Trophoblast cell (in vitro differentiated cells and primary cell): ENCODE measurements at regions not wholly inside any gene's neighbourhood (a gene's known extent, or its start where the extent isn't known, plus 50 kb on each side); places are given as distances from the start of the nearest gene placed in this dataset.

Experiments
- DNase-seq, 2 donors: peaks; one replicate each; pipeline ENCODE4 v3.0.0-alpha.2; 2016
- H2AFZ ChIP-seq: 2 replicates; pipeline ENCODE4 v1.6.1; 2013; ENCODE audit warnings: low read length, moderate library complexity, mild to moderate bottlenecking; ENCODE audit not compliant: insufficient read depth, poor library complexity
- H2AK5ac ChIP-seq: 2 replicates; pipeline ENCODE4 v1.6.1; 2013; ENCODE audit warnings: mild to moderate bottlenecking, low read length
- H2BK120ac ChIP-seq: 2 replicates; pipeline ENCODE4 v1.6.1; 2013; ENCODE audit warnings: low read length, mild to moderate bottlenecking, moderate library complexity; ENCODE audit not compliant: insufficient read depth, poor library complexity
- H2BK12ac ChIP-seq: 2 replicates; pipeline ENCODE4 v1.6.1; 2013; ENCODE audit warnings: mild to moderate bottlenecking, low read length, moderate library complexity
- H2BK5ac ChIP-seq: 2 replicates; pipeline ENCODE4 v1.6.1; 2013; ENCODE audit warnings: low read length, low read depth, moderate library complexity, mild to moderate bottlenecking; ENCODE audit not compliant: poor library complexity
- H3K14ac ChIP-seq: 2 replicates; pipeline ENCODE4 v1.6.1; 2013; ENCODE audit warnings: mild to moderate bottlenecking, low read length
- H3K18ac ChIP-seq: 2 replicates; pipeline ENCODE4 v1.6.1; 2013; ENCODE audit warnings: mild to moderate bottlenecking, low read length
- H3K23ac ChIP-seq: 2 replicates; pipeline ENCODE4 v1.6.1; 2013; ENCODE audit warnings: low read length
- H3K27ac ChIP-seq: 2 replicates; pipeline ENCODE4 v1.5.1; 2013; ENCODE audit warnings: low read depth, mild to moderate bottlenecking, inconsistent platforms, low read length, moderate library complexity
- H3K27me3 ChIP-seq: 2 replicates; pipeline ENCODE4 v1.6.1; 2013; ENCODE audit warnings: inconsistent platforms, mild to moderate bottlenecking, low read length, moderate library complexity; ENCODE audit not compliant: insufficient read depth
- H3K36me3 ChIP-seq, 2 experiments: 1 replicate in 1 of 2; 2 replicates in 1 of 2; pipeline ENCODE4 v1.6.1; 2013; ENCODE audit warnings: low read length in 2 of 2, mild to moderate bottlenecking in 2 of 2, moderate library complexity in 1 of 2; ENCODE audit not compliant: insufficient read depth in 2 of 2, control insufficient read depth in 1 of 2
- H3K4ac ChIP-seq: 2 replicates; pipeline ENCODE4 v1.6.1; 2013; ENCODE audit warnings: low read depth, mild to moderate bottlenecking, low read length, moderate library complexity
- H3K4me1 ChIP-seq, 2 experiments: 1 replicate in 1 of 2; 2 replicates in 1 of 2; pipeline ENCODE4 v1.6.1; 2013; ENCODE audit warnings: low read length in 2 of 2, mild to moderate bottlenecking in 2 of 2, moderate library complexity in 1 of 2; ENCODE audit not compliant: insufficient read depth in 2 of 2, control insufficient read depth in 1 of 2
- H3K4me2 ChIP-seq: 2 replicates; pipeline ENCODE4 v1.6.1; 2013; ENCODE audit warnings: inconsistent platforms, mild to moderate bottlenecking, low read length, moderate library complexity
- H3K4me3 ChIP-seq: 2 replicates; pipeline ENCODE4 v1.5.1; 2013; ENCODE audit warnings: mild to moderate bottlenecking, low read depth, low read length, inconsistent platforms
- H3K79me1 ChIP-seq: one replicate; pipeline ENCODE4 v1.6.1; 2013; ENCODE audit warnings: low read length
- H3K79me2 ChIP-seq: 2 replicates; pipeline ENCODE4 v1.6.1; 2013; ENCODE audit warnings: low read length, mild to moderate bottlenecking; ENCODE audit not compliant: control insufficient read depth, insufficient read depth, poor library complexity
- H3K9ac ChIP-seq: 2 replicates; pipeline ENCODE4 v1.6.1; 2013; ENCODE audit warnings: mild to moderate bottlenecking, low read length
- H3K9me3 ChIP-seq: 2 replicates; pipeline ENCODE4 v1.6.1; 2013; ENCODE audit warnings: low read depth, mild to moderate bottlenecking, control low read depth, inconsistent platforms, low read length; ENCODE audit not compliant: insufficient read depth
- H4K12ac ChIP-seq: 2 replicates; pipeline ENCODE4 v1.6.1; 2013; ENCODE audit warnings: low read depth, mild to moderate bottlenecking, low read length, moderate library complexity
- H4K8ac ChIP-seq: 2 replicates; pipeline ENCODE4 v1.6.1; 2013; ENCODE audit warnings: low read depth, mild to moderate bottlenecking, low read length, moderate library complexity
- H4K91ac ChIP-seq: one replicate; pipeline ENCODE4 v1.6.1; 2013; ENCODE audit warnings: low read depth, mild to moderate bottlenecking, low read length, moderate library complexity
- WGBS: extraction: QIAGEN DNeasy Blood & Tissue Kit; methylation state at CpG from one replicate; pipeline ENCODE4 v1.1.7; 2013; ENCODE audit warnings: missing lambda C conversion rate; ENCODE audit not compliant: insufficient read length, insufficient coverage; ENCODE audit errors: extremely low coverage; 5-methylcytosine and 5-hydroxymethylcytosine counted together

DNA sequence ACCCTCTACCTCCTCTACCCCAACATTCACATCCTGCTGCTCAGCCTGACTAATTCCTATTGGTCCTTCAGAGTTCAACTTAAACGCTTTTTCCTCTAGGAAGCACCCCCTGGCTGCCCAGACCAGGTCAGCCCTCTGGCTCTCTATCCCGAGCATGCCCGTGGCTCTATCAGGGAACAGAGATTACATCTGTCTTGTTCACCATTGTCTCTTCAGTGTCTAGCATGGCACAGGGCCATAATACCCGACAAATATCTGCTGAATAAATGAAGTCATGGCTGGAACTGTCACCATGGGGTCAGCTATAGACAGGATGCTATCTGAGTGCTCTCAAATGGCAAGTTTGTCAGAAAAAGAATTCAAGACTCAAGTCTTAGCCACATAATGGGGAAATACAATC lies 296.9 kb upstream of the CHRNA7 start:
- Histone ChIP-seq H2BK5ac (no peak overlapping the region), H3K23ac (no peak overlapping the region), H3K79me2 (no peaks in the 10 kb centered on the region), H3K36me3 (no peaks in the 10 kb centered on the region), H3K9me3 (no peaks in the 10 kb centered on the region), H4K91ac (no peak overlapping the region), H2BK120ac (no peak overlapping the region), H3K4me1 (no peaks in the 10 kb centered on the region), H2AFZ (no peak overlapping the region), H3K4ac (no peak overlapping the region), H3K14ac (no peak overlapping the region), H3K79me1 (no peaks in the 10 kb centered on the region), H2AK5ac (no peak overlapping the region), H2BK12ac (no peak overlapping the region), H3K27me3 (no peaks in the 10 kb centered on the region), H3K4me2 (no peak overlapping the region), H4K12ac (no peak overlapping the region), H3K27ac (no peak overlapping the region), H4K8ac (no peak overlapping the region), H3K9ac (no peak overlapping the region), H3K4me3 (no peak overlapping the region), H3K18ac (no peak overlapping the region)
- no CpG with 5 or more reads among the region's 4 CpGs for WGBS
- DNase-seq: no peak

DNA sequence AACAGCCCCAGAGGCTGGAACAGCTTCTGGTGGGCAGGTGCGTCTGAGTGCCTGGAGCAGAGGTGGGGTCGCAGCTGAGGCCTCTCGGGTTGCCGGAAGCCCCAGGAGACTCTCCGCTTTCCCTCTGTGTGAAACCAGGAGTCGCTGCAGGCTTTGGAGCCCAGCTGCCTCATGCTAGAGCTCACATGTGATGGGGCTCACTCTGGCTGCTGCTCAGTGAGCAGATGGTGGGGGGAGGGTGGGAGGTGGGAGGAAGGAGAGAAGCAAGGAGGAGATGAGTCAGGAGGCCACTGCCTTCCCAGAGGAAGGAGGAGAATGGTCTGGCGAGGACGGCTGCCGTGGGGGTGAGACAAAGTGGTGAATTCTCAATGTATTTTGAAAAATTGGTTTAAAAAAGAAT lies 290.1 kb upstream of the CHRNA7 start:
- H3K9ac ChIP-seq: no peak overlapping the region
- no CpG with 5 or more reads among the region's 9 CpGs for WGBS
- no peak overlapping the region for H3K23ac ChIP-seq
- H3K27ac ChIP-seq: no peak overlapping the region
- H2BK12ac ChIP-seq: no peak overlapping the region
- no peak overlapping the region for H3K14ac ChIP-seq
- no peak overlapping the region for H3K18ac ChIP-seq
- H3K4ac ChIP-seq: no peak overlapping the region
- no peaks in the 10 kb centered on the region for H3K79me2 ChIP-seq
- no peaks in the 10 kb centered on the region for H3K79me1 ChIP-seq
- no peaks in the 10 kb centered on the region for H3K27me3 ChIP-seq
- no peak overlapping the region for H4K12ac ChIP-seq
- H3K36me3 ChIP-seq: no peaks in the 10 kb centered on the region
- H3K4me1 ChIP-seq: no peaks in the 10 kb centered on the region
- H2AK5ac ChIP-seq: no peak overlapping the region
- no peak overlapping the region for H2BK5ac ChIP-seq
- H3K4me2 ChIP-seq: no peak overlapping the region
- no peak overlapping the region for H4K8ac ChIP-seq
- no peaks in the 10 kb centered on the region for H3K9me3 ChIP-seq
- H4K91ac ChIP-seq: no peak overlapping the region
- no peak for DNase-seq
- no peak overlapping the region for H3K4me3 ChIP-seq
- no peak overlapping the region for H2AFZ ChIP-seq
- H2BK120ac ChIP-seq: no peak overlapping the region

DNA sequence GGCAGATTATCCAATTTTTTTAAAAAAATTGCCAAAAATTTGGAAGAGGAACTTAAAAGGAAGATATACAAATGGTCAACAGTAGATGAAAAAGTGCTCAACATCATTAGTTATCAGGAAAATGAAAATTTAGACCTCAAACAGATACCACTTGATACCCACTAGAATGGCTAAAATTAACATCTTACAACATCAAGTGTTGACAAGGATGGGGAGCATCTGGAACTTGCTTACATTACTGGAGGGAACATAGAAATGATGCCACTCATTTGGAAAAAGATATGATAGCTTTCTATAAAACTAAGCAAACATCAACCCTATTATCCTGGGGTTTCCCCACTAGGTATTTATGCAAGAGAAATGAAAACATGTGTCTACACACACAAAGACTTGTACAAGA lies 284.5 kb upstream of the CHRNA7 start:
- Histone ChIP-seq H2AK5ac (no peak overlapping the region), H3K4me1 (no peaks in the 10 kb centered on the region), H3K4ac (no peak overlapping the region), H2BK120ac (no peak overlapping the region), H4K91ac (no peak overlapping the region), H2AFZ (no peak overlapping the region), H3K18ac (no peak overlapping the region), H4K12ac (no peak overlapping the region), H3K27me3 (no peaks in the 10 kb centered on the region), H3K36me3 (no peaks in the 10 kb centered on the region), H4K8ac (no peak overlapping the region), H2BK12ac (no peak overlapping the region), H3K79me1 (no peaks in the 10 kb centered on the region), H3K4me3 (no peak overlapping the region), H3K9ac (no peak overlapping the region), H3K4me2 (no peak overlapping the region), H2BK5ac (no peak overlapping the region), H3K23ac (no peak overlapping the region), H3K27ac (no peak overlapping the region), H3K9me3 (no peaks in the 10 kb centered on the region), H3K79me2 (no peaks in the 10 kb centered on the region), H3K14ac (no peak overlapping the region)
- no peak for DNase-seq

DNA sequence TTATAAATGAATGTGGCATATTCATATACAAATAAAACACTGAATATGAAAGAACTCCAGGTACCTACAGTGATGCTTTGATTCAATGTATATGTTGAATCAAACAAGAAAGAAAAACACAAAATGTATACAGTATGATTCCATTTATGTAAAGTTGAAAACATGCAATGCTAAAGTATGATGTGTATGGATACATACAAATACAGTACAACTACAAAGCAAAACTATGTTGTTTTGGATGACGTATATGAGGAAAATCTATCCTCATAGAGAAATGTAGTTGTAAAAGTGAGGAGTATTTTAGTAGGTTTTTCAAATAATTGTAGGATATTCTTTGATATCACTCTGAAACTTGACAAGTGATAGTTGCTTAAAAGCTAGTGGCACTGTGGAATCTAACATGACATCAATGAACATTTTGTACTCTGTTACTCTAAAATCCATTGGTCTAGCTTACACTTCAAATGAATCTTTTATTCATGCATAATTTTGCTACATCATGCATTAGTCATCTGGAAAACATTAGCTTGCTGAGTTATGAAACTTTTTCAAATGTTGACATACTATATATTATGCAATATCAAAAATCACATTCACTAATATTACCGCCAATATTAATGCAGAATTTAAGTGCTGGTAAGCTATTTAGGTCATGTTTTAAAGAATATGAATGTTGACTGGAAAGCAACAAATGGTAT lies 278.1 kb upstream of the CHRNA7 start:
- Histone ChIP-seq H2BK120ac (no peak overlapping the region), H4K12ac (no peak overlapping the region), H4K8ac (no peak overlapping the region), H3K79me1 (no peaks in the 10 kb centered on the region), H3K23ac (no peak overlapping the region), H3K14ac (no peak overlapping the region), H3K4me3 (no peak overlapping the region), H3K27ac (no peak overlapping the region), H2AFZ (no peak overlapping the region), H3K27me3 (no peaks in the 10 kb centered on the region), H3K4me2 (no peak overlapping the region), H2BK12ac (no peak overlapping the region), H3K9ac (no peak overlapping the region), H3K9me3 (no peaks in the 10 kb centered on the region), H3K36me3 (no peaks in the 10 kb centered on the region), H3K4me1 (no peaks in the 10 kb centered on the region), H3K79me2 (no peaks in the 10 kb centered on the region), H3K18ac (no peak overlapping the region), H4K91ac (no peak overlapping the region), H3K4ac (no peak overlapping the region), H2BK5ac (no peak overlapping the region), H2AK5ac (no peak overlapping the region)
- no CpG with 5 or more reads among the region's 2 CpGs for WGBS
- DNase-seq: peak in 1 of 2 donors; percentile 44
